LNCaP clone FGC (cell line): ENCODE measurements at regions not wholly inside any gene's neighbourhood (a gene's known extent, or its start where the extent isn't known, plus 50 kb on each side); places are given as distances from the start of the nearest gene placed in this dataset.

ENCODE experiments used
- DNase-seq: peaks from one replicate; pipeline ENCODE4 v3.0.0-alpha.2; 2011; ENCODE audit warnings: low read depth
- H3K4me3 ChIP-seq: 2 replicates; pipeline ENCODE4 v1.5.1; 2011; ENCODE audit warnings: mild to moderate bottlenecking, low read depth, low read length, control low read depth
- TF ChIP-seq, protein P1 (sequence below): IDR thresholded peaks from 2 replicates; pipeline ENCODE4 v1.5.1; 2012; ENCODE audit warnings: mild to moderate bottlenecking; ENCODE audit not compliant: control insufficient read depth, insufficient read depth; ENCODE audit errors: extremely low read depth

DNA sequence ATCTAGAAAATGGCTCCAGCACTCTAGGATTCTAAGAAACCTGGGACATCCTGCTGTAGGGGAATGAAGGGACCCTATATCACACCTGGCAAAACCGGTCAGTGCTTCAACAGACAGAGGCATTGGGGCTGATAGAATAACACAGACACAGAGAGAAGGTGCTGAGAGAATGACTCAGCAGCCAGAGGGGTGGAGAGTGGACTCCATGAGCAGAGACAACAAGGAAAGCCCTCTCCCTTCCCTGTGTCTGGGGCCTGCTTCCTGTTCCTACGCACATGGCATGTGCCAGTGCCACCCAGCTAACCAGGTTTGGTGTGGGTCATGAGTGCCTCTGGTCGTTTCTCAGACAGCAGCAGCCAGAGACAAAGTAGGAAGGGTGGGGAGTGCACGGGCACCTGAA is 140.3 kb downstream of the CCT6B start:
- TF ChIP-seq, protein P1, sequence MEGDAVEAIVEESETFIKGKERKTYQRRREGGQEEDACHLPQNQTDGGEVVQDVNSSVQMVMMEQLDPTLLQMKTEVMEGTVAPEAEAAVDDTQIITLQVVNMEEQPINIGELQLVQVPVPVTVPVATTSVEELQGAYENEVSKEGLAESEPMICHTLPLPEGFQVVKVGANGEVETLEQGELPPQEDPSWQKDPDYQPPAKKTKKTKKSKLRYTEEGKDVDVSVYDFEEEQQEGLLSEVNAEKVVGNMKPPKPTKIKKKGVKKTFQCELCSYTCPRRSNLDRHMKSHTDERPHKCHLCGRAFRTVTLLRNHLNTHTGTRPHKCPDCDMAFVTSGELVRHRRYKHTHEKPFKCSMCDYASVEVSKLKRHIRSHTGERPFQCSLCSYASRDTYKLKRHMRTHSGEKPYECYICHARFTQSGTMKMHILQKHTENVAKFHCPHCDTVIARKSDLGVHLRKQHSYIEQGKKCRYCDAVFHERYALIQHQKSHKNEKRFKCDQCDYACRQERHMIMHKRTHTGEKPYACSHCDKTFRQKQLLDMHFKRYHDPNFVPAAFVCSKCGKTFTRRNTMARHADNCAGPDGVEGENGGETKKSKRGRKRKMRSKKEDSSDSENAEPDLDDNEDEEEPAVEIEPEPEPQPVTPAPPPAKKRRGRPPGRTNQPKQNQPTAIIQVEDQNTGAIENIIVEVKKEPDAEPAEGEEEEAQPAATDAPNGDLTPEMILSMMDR: no peak
- DNase-seq: no peak
- H3K4me3 ChIP-seq: no peak overlapping the region

DNA sequence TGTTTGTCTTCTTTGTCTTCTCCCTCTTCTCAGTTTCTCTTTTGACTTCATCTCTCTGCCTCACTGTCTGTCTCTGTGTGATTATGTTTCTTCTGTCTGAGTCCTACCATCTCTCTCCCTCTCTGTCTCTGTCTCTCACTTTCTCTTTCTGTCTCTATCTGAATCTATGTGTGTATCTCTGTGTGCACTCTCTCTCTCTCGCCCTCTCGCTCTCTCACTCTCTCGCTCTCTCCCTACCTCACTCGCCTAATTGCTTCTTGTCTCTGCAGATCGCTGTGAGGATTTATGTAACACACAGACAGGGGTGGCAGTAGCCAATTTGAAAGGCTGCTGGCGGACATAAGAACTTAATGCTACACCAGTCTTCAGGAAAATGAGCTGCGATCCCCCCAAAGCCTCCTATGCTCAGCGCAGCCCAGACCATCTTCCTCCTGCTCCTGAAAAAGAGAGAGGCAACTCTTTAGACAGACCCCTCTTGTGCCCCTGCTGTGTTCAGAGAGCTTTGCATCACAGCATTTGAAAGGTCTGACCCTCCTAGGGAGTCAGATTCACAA is 140.9 kb downstream of the CCT6B start:
- TF ChIP-seq, protein P1: no peak
- no peak overlapping the region for H3K4me3 ChIP-seq
- no peak for DNase-seq

DNA sequence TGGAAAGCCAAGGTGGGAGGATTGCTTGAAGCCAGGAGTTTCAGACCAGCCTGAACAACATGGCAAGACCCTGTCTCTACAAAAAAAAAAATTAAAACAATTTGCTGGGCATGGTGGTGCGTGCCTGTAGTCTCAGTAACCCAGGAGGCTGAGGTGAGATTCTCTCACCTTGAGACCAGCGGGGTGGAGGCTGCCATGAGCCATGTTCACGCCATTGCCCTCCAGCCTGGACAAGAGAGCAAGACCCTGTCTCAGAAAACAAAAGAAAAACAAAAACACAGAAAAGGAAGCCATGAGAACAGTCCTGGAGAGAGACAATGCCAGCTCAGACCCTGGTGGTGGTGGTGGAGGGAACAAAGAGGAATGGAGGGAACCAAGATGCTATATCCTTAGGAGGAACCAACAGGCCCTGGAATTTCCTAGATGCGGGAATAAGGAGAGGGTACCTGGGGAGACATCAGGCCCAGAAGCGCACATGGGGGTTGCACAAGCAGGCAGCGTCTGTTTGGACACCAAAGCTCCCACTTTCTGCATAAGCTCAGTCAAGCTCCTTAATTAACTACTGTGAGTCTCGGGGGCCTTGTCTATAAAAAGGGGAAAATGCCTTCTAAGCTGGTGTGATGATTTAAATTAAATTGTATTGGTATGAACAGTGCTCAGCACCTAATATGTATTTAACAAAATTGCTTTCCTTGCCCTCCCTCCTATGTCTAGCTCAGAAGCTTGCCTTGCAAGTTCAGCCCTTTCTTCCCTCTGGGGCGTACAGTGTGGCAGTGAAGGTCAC is 143.8 kb downstream of the CCT6B start:
- H3K4me3 ChIP-seq: no peak overlapping the region
- TF ChIP-seq, protein P1: no peak
- no peak for DNase-seq

DNA sequence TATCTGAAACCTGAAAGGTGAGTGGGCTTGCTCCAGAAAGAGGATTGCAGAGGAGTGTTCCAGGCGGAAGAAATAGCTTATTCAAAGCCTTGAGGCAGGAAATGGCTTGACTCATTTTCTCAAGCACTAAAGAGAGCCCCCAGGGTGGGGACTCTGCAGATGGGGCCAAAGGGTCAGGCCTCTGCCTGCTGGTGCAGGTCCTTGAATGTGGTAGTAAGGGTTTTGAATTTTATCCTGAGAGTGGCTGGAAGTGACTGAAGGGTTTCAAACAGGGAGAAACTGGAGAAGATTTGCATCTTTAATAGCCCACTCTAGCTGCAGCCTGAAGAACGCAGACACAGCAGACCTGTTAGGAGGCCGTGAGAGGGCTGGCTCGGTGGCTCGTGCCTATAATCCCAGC is 144.4 kb downstream of the CCT6B start:
- no peak overlapping the region for H3K4me3 ChIP-seq
- TF ChIP-seq, protein P1: no peak
- no peak for DNase-seq

DNA sequence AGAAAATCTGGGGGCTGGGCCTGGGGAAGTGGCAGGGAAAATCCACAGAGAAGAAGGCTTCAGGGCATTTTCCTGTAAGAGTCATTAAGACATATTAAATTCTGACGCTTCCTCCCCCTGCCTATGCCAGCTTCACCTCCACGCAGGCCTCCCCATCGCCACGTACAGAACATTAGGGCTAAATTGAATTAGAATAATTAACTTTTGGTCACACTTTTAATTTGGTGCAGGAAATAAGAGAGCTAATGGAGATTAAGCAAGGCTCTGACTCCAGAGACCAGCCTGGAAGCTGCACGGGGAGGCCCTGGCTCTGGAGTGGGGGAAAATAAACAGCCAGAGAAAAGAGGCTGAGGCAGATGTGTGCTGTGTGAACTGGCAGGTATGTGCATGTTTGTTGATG is 148.0 kb downstream of the CCT6B start:
- TF ChIP-seq, protein P1: no peak
- DNase-seq: no peak
- no peak overlapping the region for H3K4me3 ChIP-seq

DNA sequence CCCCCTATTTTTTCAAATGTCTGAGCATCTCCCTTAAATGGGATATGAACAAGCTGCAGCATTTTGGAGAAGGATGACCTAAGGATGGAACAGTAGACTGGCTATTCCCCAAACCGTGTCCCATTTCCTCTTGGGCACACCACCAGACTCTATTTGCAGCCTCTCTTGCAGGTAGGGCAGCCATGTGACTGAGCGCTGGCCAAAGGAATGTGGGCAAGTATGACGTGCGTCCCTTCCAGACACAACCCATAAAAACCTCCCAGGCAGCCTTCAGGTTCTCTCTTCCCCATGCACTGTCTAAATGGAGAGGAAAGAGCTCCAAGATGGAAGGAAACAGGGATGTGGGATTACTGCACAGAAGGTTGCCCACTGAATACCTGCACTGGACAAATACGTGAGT is 149.7 kb downstream of the CCT6B start:
- peak; percentile 11 for DNase-seq
- TF ChIP-seq, protein P1: no peak
- H3K4me3 ChIP-seq: no peak overlapping the region

DNA sequence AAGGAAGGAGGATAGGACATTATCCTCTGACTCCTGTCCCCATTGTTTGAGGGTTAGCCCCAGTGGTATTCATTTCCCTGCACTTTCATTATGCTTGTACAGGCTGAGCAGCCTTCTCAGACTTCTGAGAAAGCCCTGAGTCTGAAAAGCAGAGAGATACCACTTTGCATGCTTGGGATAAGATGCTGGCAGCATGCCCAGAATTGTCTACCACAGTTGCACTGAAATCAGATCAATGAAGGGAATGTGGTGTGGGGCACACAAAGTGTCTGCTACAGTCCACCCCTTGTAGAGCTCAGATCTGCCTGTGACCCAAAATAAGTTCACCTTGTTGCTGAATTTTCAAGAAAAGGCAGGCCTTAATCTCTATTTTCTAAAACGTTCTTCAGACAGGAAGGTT is 160.6 kb downstream of the CCT6B start:
- DNase-seq: no peak
- TF ChIP-seq, protein P1: no peak
- no peak overlapping the region for H3K4me3 ChIP-seq
